GM20431 (cell line): ENCODE measurements at regions not wholly inside any gene's neighbourhood (a gene's known extent, or its start where the extent isn't known, plus 50 kb on each side); places are given as distances from the start of the nearest gene placed in this dataset.
"Not testable (repeated sequence)": the region's sequence is repeated elsewhere in the genome, so short reads cannot be mapped to it uniquely, and the experiment has no call there.

Experiments
- in situ Hi-C: fragments of 300-500 bp; cut with MseI, MboI; formaldehyde crosslinking; loops from one replicate; pipeline ENCODE4 v1.15.0; 2020; ENCODE audit warnings: low sequenced_read_pairs; ENCODE audit not compliant: unreplicated experiment

DNA sequence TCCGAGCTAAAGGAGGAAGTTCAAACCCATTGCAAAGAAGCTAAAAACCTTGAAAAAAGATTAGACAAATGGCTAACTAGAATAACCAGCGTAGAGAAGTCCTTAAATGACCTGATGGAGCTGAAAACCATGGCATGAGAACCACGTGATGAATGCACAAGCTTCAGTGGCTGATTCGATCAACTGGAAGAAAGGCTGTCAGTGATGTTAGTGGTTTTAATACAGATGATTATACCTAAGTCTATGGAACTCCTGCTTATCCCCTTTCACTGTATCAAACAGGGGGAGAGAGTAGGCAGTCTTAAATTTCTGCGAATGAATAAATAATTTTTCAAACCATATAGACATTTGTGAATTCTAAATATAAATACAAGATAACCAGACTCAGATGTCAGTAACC, 512.7 kb downstream of the PRKD1 start:
- in situ Hi-C loops = not testable (repeated sequence)

DNA sequence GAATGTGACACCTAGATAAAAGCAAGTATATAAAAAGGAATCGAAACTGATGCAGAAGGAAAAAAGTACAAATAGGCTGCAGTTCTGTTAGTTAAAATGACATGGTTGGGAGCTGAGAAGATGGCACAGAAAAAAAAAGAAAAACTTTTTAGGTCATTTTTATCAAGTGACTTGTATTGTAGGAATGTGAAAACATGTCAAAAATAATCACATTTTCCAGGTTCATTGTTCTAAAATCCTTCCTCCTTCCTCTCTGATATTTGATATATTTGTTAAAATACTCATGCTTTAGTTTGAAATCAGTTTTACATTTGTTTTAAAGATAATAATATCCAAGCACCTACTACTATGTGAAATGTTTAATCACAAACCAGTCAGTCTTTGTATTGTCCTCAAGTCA, 507.9 kb downstream of the PRKD1 start:
- in situ Hi-C loops = no loop called here

DNA sequence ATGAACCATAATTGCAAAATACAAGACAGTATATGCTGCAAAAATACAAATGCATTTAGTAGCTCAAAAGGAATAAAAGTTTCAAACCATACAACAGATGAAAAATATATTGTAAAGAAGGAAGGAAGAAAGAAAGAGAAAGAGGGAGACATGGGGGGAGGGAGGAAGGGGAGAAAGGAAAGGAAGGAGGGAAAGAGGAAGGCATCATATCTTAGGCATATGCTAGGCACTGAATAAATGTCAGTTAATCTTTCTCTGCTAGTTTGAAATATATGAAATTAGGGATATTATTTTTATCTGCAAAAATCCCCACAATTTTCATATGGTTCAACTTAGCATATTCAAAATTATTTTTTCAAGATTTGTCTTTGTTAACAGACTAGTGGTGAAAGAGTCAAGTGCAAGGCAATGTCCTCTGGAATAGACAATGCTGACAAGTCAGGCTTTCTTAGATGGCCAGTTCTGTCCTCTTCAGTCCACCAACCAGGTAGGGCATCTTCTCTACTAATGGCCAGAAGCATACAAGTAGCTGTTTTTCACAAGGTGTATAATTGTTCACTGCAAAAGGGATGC, 506.4 kb downstream of the PRKD1 start:
- in situ Hi-C loops = no loop called here

GRCh38 chr14:29425705-29426482, 501.8 kb downstream of the PRKD1 start:
- in situ Hi-C loops = no loop called here

DNA sequence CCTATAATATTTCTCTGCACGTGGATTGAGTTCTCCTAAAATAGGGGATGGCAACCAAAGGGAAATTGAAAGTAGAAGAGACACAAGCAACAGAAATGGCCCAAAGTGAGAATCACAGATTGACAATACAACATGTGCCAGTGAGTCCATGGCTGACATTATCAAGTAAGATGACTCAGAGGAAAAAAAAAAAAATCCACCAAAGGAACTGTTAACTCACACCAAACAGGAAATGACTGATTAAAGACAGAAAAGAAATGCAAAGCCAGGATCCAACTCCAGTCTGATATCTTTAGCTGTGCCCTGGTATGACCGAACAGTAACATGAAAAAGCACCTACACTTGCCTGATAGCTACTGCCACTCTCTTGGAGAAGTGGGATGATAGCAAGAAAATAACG, 485.0 kb downstream of the PRKD1 start:
- in situ Hi-C loops = no loop called here

DNA sequence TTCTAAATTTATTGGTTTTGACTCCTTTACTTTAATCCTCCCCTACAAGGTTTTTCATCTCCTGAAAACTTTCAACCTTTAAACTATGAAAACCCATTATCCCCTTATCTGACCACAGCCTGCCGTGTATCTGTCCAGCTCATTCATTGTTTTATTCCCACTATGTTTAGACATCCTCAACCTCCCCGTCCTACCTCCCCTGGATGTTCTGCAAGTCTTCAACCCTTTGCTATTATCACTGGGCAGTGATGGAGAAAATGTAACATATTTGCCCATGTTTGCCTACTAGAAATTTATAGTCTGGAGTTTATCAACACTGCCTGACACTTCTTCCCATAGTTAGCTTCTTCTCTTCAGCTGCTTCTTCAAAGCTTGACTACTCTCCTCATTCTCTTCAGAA, 483.4 kb downstream of the PRKD1 start:
- in situ Hi-C loops = no loop called here

GRCh38 chr14:29444805-29445204, 482.8 kb downstream of the PRKD1 start:
- in situ Hi-C loops = no loop called here

DNA sequence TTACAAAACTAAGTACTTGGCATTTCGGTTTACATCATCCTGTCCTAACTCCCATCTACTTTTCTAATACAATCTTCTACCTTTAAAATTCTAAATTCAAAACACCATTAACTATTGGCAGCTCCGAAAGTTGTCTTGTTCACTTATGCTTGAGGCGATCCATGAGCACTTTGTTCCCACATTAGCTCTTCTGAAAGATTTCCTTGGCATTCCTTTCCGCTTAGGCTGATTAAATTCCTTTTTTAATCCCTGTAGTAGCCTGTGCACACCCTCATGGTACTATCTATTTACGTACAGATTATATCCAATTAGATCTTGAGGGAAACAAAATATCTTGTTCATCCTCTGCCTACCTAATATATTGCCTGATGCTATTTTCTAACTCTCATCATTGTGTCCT, 480.7 kb downstream of the PRKD1 start:
- in situ Hi-C loops = no loop called here

- in situ Hi-C loops = no loop called here
Observed at GRCh38 chr14:29451941-29452340, 475.7 kb downstream of the PRKD1 start.

DNA sequence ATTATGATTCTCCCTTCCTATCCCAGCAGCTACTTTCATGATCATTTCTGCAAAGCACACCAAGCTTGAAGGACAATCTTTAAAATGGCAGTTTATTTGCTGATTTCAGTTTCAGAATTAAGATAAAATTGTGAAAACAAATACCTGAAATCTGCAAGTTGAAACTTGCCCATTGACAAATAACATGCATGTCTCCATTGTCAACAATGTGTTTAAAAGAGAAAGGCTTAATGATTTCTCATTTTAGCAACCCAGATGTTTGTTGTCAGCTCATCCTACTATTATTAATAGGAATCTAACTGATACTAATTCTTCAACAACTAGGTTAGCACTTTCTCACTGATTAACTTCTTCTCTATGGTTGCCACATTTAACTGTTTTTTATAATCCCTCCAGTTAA, 474.6 kb downstream of the PRKD1 start:
- in situ Hi-C loops = no loop called here

GRCh38 chr14:29454026-29454693, 473.5 kb downstream of the PRKD1 start:
- in situ Hi-C loops = no loop called here

DNA sequence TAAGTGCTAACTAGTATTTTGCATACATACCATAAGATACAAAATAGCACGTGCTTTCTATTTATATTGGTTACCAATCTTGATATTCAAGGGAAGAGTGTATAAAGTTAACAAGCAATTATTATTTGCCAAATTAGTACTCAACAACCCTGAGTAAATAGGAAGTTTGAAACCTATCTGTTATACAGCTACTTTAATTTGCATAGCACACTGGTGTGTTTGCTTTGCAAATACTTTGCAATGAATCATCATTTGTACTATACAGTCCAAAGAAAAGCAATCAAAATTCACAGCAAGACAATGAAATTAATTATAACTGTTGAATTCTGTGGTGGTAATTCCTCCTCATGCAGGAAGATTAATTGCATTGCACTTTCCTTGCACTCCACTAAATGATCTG, 469.1 kb downstream of the PRKD1 start:
- in situ Hi-C loops = no loop called here

GRCh38 chr14:29459531-29459930, 468.1 kb downstream of the PRKD1 start:
- in situ Hi-C loops = no loop called here

GRCh38 chr14:29459969-29460560, 467.6 kb downstream of the PRKD1 start:
- in situ Hi-C loops = no loop called here

DNA sequence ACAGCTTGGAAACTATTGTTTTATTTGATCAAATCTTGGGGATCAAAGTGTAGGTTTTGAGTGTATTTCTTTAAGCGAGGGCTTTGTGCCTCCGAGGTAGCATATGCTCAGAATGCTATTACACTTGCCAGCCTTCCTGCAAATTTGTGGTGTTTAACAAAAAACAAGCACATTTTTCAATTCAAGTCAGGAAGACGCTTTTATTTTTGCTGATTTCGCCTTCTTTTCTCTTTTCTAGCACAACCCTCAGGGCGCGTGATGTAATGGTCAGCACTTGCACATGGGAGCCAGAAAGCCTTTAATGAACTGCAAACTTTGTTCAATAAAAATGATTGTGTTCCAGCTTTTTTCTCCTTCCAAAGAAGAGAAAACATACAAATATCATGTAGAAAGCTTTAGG, 466.5 kb downstream of the PRKD1 start:
- in situ Hi-C loops = no loop called here

GRCh38 chr14:29461506-29461905, 466.1 kb downstream of the PRKD1 start:
- in situ Hi-C loops = no loop called here

DNA sequence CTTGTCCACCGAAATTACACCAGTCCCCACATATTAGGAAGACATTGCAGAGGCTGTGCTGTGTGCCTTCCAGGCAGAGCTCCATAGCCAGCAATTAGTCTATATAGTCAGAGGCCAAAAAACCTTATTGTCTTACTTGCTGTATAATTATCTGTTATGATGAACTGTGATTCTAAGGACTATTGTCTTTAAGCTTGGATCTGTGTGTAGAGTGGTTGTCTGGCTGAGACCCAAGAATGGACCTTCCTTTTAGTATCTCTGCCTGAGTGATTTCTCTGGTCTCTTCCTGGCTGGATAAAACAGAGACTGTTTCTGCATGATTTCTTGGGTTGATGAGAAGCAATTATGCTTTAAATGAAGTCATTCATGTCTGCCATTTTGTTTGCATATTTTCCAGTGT, 465.3 kb downstream of the PRKD1 start:
- in situ Hi-C loops = no loop called here

- in situ Hi-C loops = no loop called here
Observed at GRCh38 chr14:29462772-29463171, 464.9 kb downstream of the PRKD1 start.

DNA sequence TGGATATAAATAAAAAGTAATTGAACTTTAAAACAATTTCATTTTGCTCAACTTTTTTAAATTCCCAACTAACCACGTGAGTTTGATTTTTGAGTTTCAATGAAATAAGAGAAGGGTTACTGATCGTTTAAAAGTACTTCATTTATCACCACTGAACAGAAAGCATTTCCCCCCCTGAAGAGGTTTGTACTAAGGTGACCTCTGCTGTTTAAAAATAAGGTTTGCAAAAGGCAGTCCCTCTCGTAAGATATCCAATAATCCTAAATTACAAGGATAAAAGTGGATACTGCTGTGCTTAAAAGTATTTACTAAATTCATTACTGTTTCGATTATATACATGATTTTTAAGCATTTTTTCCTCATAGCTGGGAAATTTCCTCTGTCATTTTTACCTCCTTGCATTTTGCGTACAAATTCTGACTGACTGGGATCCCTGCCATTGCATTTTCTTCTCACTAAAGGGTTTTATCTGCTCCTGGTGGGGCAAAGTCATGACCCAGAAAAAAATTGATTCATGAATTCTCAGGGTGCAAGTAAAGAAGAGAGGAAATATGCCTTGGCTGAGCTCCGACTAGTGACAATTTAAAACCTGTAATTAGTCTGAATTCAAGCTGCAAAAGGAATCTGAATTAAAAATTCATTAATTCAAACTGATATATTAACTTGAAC, 463.8 kb downstream of the PRKD1 start:
- in situ Hi-C loops = no loop called here

- in situ Hi-C loops = no loop called here
Observed at GRCh38 chr14:29465095-29465494, 462.6 kb downstream of the PRKD1 start.

DNA sequence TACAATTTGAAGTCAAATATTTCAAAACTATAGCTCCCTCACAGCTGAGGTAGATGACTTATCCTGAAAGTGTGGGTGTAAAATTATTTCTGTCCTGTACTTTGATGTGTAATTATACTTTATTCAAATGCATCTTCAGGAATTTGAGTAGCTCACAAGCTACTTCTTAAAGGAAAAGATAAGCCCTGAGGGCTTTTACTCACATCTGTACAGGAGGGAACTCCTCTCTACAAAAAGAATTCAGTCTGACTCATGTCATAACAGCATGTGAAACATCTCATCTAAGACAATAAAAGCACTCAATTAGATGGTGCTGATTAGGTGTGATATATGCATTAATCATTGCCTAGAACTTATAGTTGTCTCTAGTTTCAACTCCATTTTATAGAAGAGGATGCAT, 452.0 kb downstream of the PRKD1 start:
- in situ Hi-C loops = no loop called here
